ENCODE measurements at regions not wholly inside any gene's neighbourhood (a gene's known extent, or its start where the extent isn't known, plus 50 kb on each side); places are given as distances from the start of the nearest gene placed in this dataset.

DNA sequence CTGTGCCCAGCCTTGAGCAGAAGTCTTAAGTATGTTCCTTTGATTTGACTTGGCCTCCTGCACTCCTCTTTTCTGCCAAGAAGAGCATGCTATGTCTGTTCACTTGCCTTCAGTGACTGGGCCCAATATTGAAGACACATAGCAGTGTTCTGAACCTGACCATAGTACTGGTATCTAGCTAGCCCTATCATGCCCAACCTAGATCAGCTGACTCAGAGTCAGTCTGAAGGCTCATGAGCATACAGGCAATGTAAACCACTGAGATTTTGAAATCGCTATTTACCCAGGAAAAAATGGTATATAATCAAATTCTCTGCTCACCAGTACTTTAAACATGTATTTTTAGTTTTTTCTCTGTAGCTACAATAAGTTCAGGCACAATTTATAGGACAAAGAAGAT is 129.4 kb downstream of the TANC2 start:
- TF ChIP-seq POLR2AphosphoS5 (IDR thresholded peaks at IDR 0.05; ENCODE audit: borderline replicate concordance, low read depth, low read length) (no peak), EZH2 (IDR thresholded peaks at IDR 0.05) (no peak)
